OCI-LY1 (cell line): ENCODE measurements at regions not wholly inside any gene's neighbourhood (a gene's known extent, or its start where the extent isn't known, plus 50 kb on each side); places are given as distances from the start of the nearest gene placed in this dataset.
A peak's percentile ranks its signal among the peaks of the same experiment; 100 is the strongest.

Experiments
- CTCF ChIP-seq: fragments of 200-600 bp; sonication (generic), shearing (Covaris generic); IDR thresholded peaks from 2 replicates; pipeline ENCODE4 v1.5.1; 2017; ENCODE audit warnings: mild to moderate bottlenecking, antibody characterized with exemption, low read length, moderate library complexity, mixed read lengths
- EZH2 ChIP-seq: fragments of 200-600 bp; sonication (generic), shearing (Covaris generic); IDR thresholded peaks from 2 replicates; pipeline ENCODE4 v1.8.0; 2017; ENCODE audit warnings: borderline replicate concordance, mixed run types, mild to moderate bottlenecking, antibody characterized with exemption, low read length, moderate library complexity, mixed read lengths

GRCh38 chr20:22333885-22334545 lies 250.4 kb downstream of the FOXA2 start:
- TF ChIP-seq CTCF, result peak; percentile 72
- TF ChIP-seq EZH2, result no peak
